Neural progenitor cell (in vitro differentiated cells): ENCODE measurements at regions not wholly inside any gene's neighbourhood (a gene's known extent, or its start where the extent isn't known, plus 50 kb on each side); places are given as distances from the start of the nearest gene placed in this dataset.

Experiments
- CTCF ChIP-seq: fragments of 200-600 bp; sonication (generic); IDR thresholded peaks from 2 replicates; pipeline ENCODE4 v1.5.1; 2017; ENCODE audit warnings: antibody characterized with exemption, mild to moderate bottlenecking
- EZH2 ChIP-seq: fragments of 200-600 bp; sonication (generic); IDR thresholded peaks from 2 replicates; pipeline ENCODE4 v1.6.1; 2017; ENCODE audit warnings: antibody characterized with exemption, mild to moderate bottlenecking, moderate library complexity
- EZH2phosphoT487 ChIP-seq: fragments of 200-600 bp; sonication (generic); IDR thresholded peaks from 2 replicates; pipeline ENCODE4 v1.6.1; 2017; ENCODE audit warnings: antibody characterized with exemption

DNA sequence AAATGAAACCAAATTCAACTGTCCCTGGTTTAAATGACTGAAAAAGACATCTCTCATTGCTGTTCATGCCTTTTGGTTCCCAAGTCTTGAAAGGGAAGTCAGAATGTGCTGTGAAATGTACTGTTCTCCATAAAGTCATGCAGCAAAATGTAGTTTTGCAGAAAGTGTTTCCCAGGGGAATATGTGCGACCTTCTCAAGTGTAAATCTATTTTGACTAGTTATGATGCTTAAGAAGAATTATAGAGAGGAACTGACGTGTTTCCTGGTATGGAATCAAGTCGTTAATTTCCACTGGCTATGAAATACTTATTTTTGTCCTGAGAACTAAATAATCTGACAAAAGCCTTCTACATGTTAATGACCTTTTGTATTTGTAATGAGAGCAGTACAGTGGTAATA, 223.1 kb downstream of the CLCN4 start:
- TF ChIP-seq CTCF (no peak), EZH2 (no peak), EZH2phosphoT487 (no peak)
